ENCODE measurements at regions not wholly inside any gene's neighbourhood (a gene's known extent, or its start where the extent isn't known, plus 50 kb on each side); places are given as distances from the start of the nearest gene placed in this dataset.
"Not testable (repeated sequence)": the region's sequence is repeated elsewhere in the genome, so short reads cannot be mapped to it uniquely, and the experiment has no call there.

DNA sequence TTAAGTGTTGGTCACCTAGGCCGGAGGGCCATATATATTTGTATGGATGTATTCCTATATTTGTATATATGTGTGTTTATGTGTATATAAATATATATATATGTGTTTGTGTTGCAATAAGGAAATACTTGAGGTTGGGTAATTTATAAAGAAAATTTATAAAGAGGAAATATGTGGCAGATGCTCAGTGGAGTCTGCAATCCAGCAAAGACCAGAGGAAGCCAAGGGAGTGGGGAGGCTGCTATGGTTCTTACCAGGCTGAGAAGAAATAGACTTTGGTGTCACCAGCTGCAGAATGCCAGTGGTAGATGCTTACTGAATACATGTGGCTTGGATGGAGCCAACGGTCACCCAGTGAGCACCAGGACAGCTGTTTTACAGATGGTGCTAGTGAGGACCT is 97.4 kb upstream of the ELOVL5 start:
- DNase-seq (ENCODE audit: low read depth): no peak

- DNase-seq (ENCODE audit: low read depth): no peak
Measured at GRCh38 chr6:53441761-53442160, 93.0 kb upstream of the ELOVL5 start.

DNA sequence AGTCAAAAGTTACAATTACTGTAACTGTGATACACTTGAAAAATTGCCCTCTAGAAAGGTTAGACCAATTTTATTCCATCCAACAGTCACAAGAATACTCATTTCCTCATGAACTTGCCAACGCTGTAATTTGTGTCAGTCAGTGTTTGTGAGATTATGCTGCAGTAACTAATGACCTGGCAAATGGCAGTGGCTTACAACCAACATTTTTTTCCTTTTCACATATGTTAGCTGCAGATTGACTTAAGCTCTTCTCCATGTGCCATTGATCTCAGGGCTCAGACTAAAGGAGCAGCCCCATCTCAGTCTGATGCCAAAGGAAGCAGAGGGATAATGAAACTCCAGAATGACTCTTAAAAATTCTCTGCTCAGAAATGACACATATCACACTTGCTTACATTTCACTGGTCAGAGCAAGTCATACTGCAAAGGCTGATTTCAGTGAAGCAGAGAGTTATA is 92.3 kb upstream of the ELOVL5 start:
- no peak for DNase-seq (ENCODE audit: low read depth)

GRCh38 chr6:53440336-53440945 is 91.7 kb upstream of the ELOVL5 start:
- no peak for DNase-seq (ENCODE audit: low read depth)

DNA sequence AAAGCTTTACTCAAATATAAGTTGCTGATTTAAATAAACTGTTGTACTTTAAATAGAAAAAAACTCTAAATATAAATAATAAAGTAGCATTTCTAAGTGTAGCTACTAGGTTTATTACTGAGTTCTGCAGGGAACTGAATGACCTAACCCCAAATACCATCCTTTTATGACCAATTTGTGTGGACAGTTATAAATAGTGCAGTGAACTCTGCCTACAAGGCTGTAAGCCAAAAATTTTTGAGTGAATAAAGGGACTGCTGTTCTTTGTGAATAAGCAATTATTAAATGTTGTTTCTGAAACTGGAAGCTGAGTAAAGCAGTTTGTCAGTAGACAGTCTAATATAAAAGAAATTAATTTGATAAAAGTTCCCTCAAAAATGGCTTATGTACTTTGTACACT is 90.8 kb upstream of the ELOVL5 start:
- no peak for DNase-seq (ENCODE audit: low read depth)

DNA sequence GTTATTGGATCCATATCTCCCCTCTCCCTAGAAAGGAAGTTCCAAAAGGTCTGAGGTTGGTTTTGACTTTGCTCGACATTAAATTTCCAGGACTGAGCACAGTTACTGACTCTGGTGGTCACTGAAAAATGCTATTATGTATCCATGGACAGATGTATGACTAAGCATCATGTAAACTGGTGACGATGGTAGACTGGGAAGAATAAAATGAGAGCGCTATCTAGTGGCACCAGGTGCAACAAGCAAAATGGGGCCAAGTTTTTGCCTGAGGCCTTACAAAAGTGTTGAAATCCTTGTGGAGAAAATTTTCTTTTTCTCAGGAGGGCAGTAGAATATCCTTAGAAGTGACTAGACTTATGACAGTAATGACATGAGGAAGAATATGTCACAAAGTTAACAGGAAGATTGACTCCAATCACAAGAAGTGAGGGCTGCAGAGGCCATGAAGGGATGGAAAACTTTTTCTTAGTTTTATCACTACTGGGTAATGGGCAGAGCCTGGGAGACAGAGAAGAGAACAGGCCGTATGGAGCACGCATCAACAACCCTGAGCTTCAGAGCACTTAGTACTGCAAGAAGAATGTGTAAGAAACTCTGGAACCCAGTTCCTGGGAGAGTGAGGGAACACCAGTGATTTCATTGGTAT is 88.9 kb upstream of the ELOVL5 start:
- DNase-seq (ENCODE audit: low read depth): no peak

GRCh38 chr6:53436526-53437303 is 88.0 kb upstream of the ELOVL5 start:
- no peak for DNase-seq (ENCODE audit: low read depth)

DNA sequence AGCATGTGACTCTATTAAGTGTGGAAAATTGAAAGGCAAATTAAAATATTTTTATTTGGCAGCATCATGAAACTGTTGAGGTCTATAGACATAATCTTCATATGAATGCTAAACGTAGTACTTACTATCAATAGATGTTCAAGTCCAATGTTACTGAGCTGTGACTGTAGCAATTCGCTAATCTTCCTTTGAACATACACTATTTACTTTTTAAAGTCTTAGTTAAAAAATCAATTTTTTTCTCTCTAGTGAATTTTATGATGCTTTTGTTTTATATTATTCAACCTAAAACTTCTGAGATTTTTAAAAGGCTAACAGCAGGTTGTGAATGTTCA is 85.2 kb upstream of the ELOVL5 start:
- DNase-seq (ENCODE audit: low read depth): no peak

DNA sequence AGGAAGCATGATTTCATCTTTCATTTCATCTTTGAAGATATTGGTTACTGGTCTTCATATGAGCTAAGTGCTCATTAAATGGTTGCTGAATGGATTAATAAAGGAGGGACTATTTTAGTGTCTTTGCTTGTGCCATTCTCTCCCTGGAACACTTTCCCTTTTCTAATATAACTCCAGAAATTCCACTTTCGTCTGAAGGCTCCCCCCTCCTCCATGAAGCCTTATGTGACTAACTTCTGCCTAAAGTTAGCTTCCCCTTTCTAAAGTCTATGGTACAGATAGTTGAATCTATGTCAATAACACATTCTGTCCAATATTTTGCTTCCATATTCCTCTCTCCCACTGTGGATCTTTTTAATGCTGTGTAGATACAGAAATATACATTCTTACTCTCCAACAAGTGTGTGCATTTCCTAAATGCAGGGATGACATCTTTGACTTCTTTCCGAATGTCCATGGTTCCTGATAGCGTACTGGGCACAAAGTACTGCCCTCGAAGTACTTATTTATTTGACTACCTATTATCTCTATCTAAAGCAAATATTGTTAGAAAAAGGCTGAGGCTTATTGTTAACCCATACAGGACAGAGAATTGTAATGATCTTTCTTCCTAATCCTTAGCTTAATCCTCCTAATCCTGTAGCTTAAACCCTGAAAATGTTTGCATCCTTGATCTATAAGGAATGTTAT is 84.7 kb upstream of the ELOVL5 start:
- no peak for DNase-seq (ENCODE audit: low read depth)

GRCh38 chr6:53432318-53433161 is 83.8 kb upstream of the ELOVL5 start:
- DNase-seq (ENCODE audit: low read depth): no peak

DNA sequence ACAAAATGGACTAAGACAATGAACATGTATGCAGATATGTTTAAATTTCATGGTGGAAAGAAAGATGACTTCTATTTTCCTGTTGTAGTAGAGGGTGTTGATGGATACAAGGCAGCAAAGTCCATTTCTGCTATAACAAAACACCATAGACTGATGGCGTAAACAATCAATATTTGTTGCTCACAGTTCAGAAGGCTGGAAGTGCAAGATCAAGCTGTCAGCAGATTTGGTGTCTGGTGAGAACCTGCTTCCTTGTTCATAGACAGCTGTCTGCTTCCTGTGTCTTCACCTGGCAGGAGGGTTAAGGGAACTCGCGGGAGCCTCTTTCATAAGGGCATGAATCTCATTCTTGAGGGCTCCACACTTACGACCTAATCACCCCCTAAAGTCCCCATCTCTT is 83.0 kb upstream of the ELOVL5 start:
- no peak for DNase-seq (ENCODE audit: low read depth)

- no peak for DNase-seq (ENCODE audit: low read depth)
Measured at GRCh38 chr6:53429401-53429800, 80.7 kb upstream of the ELOVL5 start.

GRCh38 chr6:53428886-53429285 is 80.1 kb upstream of the ELOVL5 start:
- DNase-seq (ENCODE audit: low read depth): no peak

- DNase-seq (ENCODE audit: low read depth): no peak
Measured at GRCh38 chr6:53426667-53427270, 78.0 kb upstream of the ELOVL5 start.

DNA sequence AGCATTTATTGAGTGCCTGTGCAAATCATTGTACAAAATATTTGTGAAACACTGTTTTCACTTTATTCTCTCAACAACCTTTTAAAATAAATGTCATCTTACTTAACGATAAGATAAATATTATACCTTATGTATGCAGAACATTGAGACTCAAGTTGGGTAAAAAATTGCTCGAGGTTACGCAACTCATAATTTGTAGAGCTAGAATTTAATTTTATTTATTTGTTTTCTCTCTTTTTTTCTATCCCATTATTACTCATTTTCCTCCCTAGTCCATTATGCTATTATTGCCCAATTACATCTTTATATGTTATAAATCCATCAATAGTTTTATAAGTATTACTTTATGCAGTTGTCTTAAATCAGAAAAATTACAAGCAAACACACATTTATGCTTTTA is 77.4 kb upstream of the ELOVL5 start:
- DNase-seq (ENCODE audit: low read depth): no peak

DNA sequence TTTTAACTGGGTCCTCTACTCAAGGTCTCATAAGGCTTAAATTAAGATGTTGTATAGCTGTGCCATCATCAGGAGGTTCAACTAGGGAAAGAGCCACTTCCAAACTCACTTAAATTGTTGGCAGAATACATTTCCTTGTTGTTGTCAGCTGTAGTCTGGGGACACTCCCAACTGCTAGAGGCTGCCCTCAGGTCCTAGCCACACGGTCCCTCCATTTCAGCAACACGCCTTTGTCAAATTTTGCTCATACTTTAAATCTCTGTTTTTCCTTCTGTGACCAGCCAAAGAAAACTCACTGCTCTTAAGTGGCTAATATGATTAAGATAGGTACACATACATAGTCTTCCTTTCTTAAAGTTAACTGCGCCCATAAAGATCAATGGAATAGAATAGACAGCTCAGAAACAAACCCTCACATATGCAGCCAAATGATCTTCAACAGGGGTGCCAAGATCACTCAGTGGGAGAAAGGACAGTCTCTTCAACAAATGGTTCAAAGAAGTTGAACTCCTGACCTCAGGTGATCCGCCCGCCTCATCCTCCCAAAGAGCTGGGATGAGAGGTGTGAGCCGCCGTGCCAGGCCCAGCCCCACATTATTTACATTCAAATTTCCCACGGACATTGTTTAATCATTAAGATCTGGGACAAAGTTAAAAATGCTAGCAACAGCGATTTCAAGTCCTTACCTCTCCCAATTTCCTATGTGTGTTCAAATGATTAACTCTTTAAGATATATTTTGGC is 76.4 kb upstream of the ELOVL5 start:
- no peak for DNase-seq (ENCODE audit: low read depth)

DNA sequence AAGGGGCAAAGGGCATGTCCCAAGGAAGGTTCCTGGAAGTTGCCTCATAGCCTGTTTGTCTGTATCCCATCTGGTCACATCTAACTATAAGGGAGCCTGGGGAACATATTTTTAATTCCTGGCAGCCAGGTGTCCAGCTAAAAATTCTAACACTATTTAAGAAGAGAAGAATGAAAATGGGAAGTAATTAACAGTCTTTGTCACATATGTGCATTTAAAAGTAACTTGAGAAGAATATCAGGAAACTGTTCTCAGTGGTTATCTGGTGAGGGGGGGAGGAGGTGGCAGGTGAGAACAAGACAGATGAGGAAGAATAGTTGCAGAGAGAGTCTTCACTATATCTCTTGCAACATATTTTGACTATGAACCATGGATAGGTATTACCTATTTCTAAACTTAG is 75.5 kb upstream of the ELOVL5 start:
- DNase-seq (ENCODE audit: low read depth): no peak

- DNase-seq (ENCODE audit: low read depth): not testable (repeated sequence)
Measured at GRCh38 chr6:53423560-53423959, 74.8 kb upstream of the ELOVL5 start.

DNA sequence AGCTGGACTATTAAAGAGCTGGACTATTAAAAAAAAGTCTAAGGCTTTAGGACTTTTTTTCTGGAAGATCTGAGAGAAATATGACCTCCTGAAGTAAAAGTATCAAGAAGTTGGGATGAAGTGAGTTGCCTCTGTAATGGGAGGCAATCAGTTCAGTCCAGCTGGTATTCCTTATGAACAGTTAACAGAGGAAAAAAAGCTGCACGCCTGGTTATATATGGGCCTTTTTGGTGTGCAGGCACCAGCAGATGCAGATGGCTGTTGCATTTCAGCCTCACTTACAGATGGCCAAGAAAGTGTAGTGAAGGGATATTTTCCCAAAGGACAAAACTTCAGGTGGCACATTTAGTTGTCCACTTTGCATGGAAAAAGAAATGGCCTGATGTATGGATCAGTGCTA is 70.3 kb upstream of the ELOVL5 start:
- no peak for DNase-seq (ENCODE audit: low read depth)

DNA sequence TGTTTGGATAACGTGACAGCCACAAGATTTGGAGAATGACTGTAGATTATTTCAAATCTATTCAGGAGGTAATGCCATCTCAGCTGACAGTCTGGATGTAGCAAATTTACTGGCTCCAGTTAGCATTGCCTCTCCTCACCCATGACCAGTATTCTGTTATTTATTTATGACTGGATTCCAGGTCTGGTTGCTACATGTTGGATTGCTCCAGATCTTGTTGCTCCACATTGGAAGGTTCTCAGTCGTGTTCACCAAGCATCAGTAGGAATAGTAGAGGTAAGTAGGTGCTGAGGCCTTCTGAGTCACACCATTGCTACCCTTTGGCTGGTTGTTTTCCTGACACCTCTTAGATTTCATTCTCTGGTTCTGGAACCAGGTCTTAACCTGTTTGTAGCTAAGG is 69.5 kb upstream of the ELOVL5 start:
- DNase-seq (ENCODE audit: low read depth): no peak

GRCh38 chr6:53417141-53417540 is 68.4 kb upstream of the ELOVL5 start:
- DNase-seq (ENCODE audit: low read depth): no peak

Measured in activated T-cell treated with anti-CD3 and anti-CD28 coated beads for 48 hours (primary cell).